K562 (cell line): ENCODE measurements at regions not wholly inside any gene's neighbourhood (a gene's known extent, or its start where the extent isn't known, plus 50 kb on each side); places are given as distances from the start of the nearest gene placed in this dataset.

Experiments
- ATAC-seq: fragments of 200-7000 bp; cut with Tn5 transposase; 3 replicates; pipeline ENCODE4 v1.9.1; 2020; ENCODE audit warnings: moderate library complexity
- BruUV-seq: library from RNA; stranded (reverse); fragments of 400-500 nt; replicated peaks from 2 replicates; lab custom pipeline; 2021; lab: Mats Ljungman, UMichigan
- CTCF ChIA-PET: fragments of 300-600 bp; formaldehyde crosslinking; extraction: SDS; loops from one replicate; lab custom pipeline; 2021; ENCODE audit warnings: low intra/inter-chr PET ratio; lab: Yijun Ruan, JAX
- POLR2A ChIA-PET: fragments of 300-600, 350-650 bp; sonication (Branson Sonifier 250); formaldehyde crosslinking; extraction: SDS; loops from one replicate; lab custom pipeline; 2021; ENCODE audit warnings: antibody characterized with exemption, inconsistent platforms; lab: Yijun Ruan, JAX
- DNase-seq, 4 experiments: peaks; one replicate each; pipeline versions ENCODE4 v3.0.0 to v3.0.0-alpha.2; 2011 to 2018; ENCODE audit warnings: low spot score in 3 of 4, mixed read lengths in 3 of 4; ENCODE audit errors: extremely low read depth in 1 of 4
- FAIRE-seq: peaks from 2 replicates; lab custom pipeline; 2011; peaks lifted over from hg19 to GRCh38; lab: Jason Lieb, UNC
- H2AFZ ChIP-seq: 2 replicates; pipeline ENCODE4 v1.6.0; 2011; ENCODE audit warnings: low read depth, low read length, control low read depth, inconsistent platforms
- H3K27ac ChIP-seq: fragments of 200-600 bp; 3 replicates; pipeline ENCODE4 v1.8.0; 2011; ENCODE audit warnings: low read depth, mild to moderate bottlenecking, control low read depth, inconsistent platforms, low read length, moderate library complexity, mixed read lengths; ENCODE audit errors: extremely low read depth
- H3K27me3 ChIP-seq, 2 experiments: fragments of 300-600 bp in 1 of 2; 2 replicates in 1 of 2; 3 replicates in 1 of 2; pipeline versions ENCODE4 v1.6.0 to v1.8.0; 2011; ENCODE audit warnings: inconsistent platforms in 2 of 2, low read length in 2 of 2, mild to moderate bottlenecking in 1 of 2, mixed read lengths in 1 of 2, moderate library complexity in 1 of 2; ENCODE audit not compliant: control insufficient read depth in 2 of 2, insufficient read depth in 2 of 2
- H3K36me3 ChIP-seq: fragments of 300-600 bp; 3 replicates; pipeline ENCODE4 v1.8.0; 2011; ENCODE audit warnings: mild to moderate bottlenecking, low read length, inconsistent platforms; ENCODE audit not compliant: control insufficient read depth, insufficient read depth
- H3K4me1 ChIP-seq, 2 experiments: fragments of 200-600 bp in 1 of 2; replicated peaks in 1 of 2; 2 replicates in 1 of 2; 3 replicates in 1 of 2; pipeline versions ENCODE4 v1.5.1 to v1.8.0; 2011; ENCODE audit warnings: inconsistent platforms in 2 of 2, low read length in 2 of 2, mild to moderate bottlenecking in 1 of 2, mixed read lengths in 1 of 2, moderate library complexity in 1 of 2; ENCODE audit not compliant: control insufficient read depth in 2 of 2, insufficient read depth in 2 of 2
- H3K4me2 ChIP-seq: 2 replicates; pipeline ENCODE4 v1.6.1; 2011; ENCODE audit warnings: low read length, control low read depth, inconsistent platforms, mixed read lengths; ENCODE audit not compliant: insufficient read depth
- H3K4me3 ChIP-seq: fragments of 200-600 bp; sonication (generic), shearing (Covaris generic); 2 replicates; pipeline ENCODE4 v1.5.1; 2016; ENCODE audit warnings: control low read depth, inconsistent platforms
- H3K79me2 ChIP-seq: fragments of 200-600 bp; 3 replicates; pipeline ENCODE4 v1.8.0; 2011; ENCODE audit warnings: low read length, inconsistent platforms; ENCODE audit not compliant: control insufficient read depth, insufficient read depth
- H3K9ac ChIP-seq, 2 experiments: 2 replicates each; pipeline versions ENCODE4 v1.6.0 to v1.6.1; 2011; ENCODE audit warnings: low read depth in 2 of 2, low read length in 2 of 2, control low read depth in 1 of 2, inconsistent platforms in 1 of 2, mild to moderate bottlenecking in 1 of 2, mixed read lengths in 1 of 2; ENCODE audit not compliant: insufficient read depth in 1 of 2
- H3K9me1 ChIP-seq: one replicate; pipeline ENCODE4 v1.6.0; 2011; ENCODE audit warnings: inconsistent platforms, mild to moderate bottlenecking, low read length, moderate library complexity; ENCODE audit not compliant: control insufficient read depth, insufficient read depth
- H3K9me3 ChIP-seq: replicated peaks from 2 replicates; pipeline ENCODE4 v1.5.1; 2011; ENCODE audit warnings: low read depth, low read length, inconsistent platforms; ENCODE audit not compliant: control insufficient read depth, insufficient read depth
- H4K20me1 ChIP-seq: replicated peaks from 2 replicates; pipeline ENCODE4 v1.6.1; 2011; ENCODE audit warnings: low read length, inconsistent platforms, mixed read lengths; ENCODE audit not compliant: control insufficient read depth, insufficient read depth
- CBX8 ChIP-seq: fragments of 200-600 bp; sonication (generic); IDR thresholded peaks from 2 replicates; pipeline ENCODE4 v1.6.1; 2012; ENCODE audit warnings: borderline replicate concordance, mixed run types, low read depth, mild to moderate bottlenecking, moderate library complexity, mixed read lengths, low read length, control low read depth, inconsistent platforms; ENCODE audit not compliant: poor library complexity, severe bottlenecking; ENCODE audit errors: extremely low read depth
- CCAR2 ChIP-seq: fragments of 200-400 bp; formaldehyde crosslinking; IDR thresholded peaks from 2 replicates; pipeline ENCODE4 v1.6.1; 2017; ENCODE audit warnings: mild to moderate bottlenecking, low read depth, low read length
- DPF2 ChIP-seq: fragments of 450-650 bp; IDR thresholded peaks from 2 replicates; pipeline ENCODE4 v1.6.1; 2016
- E4F1 ChIP-seq: fragments of 250-450 bp; sonication (Bioruptor Pico); IDR thresholded peaks from 2 replicates; pipeline ENCODE4 v1.5.0; 2021; ENCODE audit warnings: mild to moderate bottlenecking, borderline replicate concordance
- HDAC8 ChIP-seq: fragments of 450-650 bp; IDR thresholded peaks from 2 replicates; pipeline ENCODE4 v1.6.1; 2016; ENCODE audit warnings: mild to moderate bottlenecking, missing genetic modification characterization, moderate library complexity, missing compliant biosample characterization
- KAT7 ChIP-seq: sonication (generic); formaldehyde crosslinking; IDR thresholded peaks from 2 replicates; pipeline ENCODE4 v1.8.0; 2022; ENCODE audit warnings: missing genetic modification reagents, mild to moderate bottlenecking, borderline replicate concordance
- LCOR ChIP-seq: sonication (generic); formaldehyde crosslinking; IDR thresholded peaks from 2 replicates; pipeline ENCODE4 v1.8.0; 2022; ENCODE audit warnings: mild to moderate bottlenecking, missing genetic modification reagents
- ZNF408 ChIP-seq: fragments of 250-450 bp; sonication (Bioruptor Pico); IDR thresholded peaks from 2 replicates; pipeline ENCODE4 v1.4.0; 2020; ENCODE audit warnings: low read depth, mild to moderate bottlenecking, moderate library complexity
- ZNF707 ChIP-seq: fragments of 250-450 bp; sonication (Bioruptor Pico); conservative IDR thresholded peaks from 2 replicates; pipeline ENCODE4 v1.8.0; 2022; ENCODE audit warnings: inconsistent platforms, mild to moderate bottlenecking, moderate library complexity
- WGBS: fragments of 100-300 bp; shearing (Covaris generic); methylation state at CpG from one replicate; pipeline ENCODE4 v1.1.6; 2016; ENCODE audit warnings: low coverage, mixed read lengths; ENCODE audit not compliant: insufficient coverage; ENCODE audit errors: missing lambda C conversion rate; 5-methylcytosine and 5-hydroxymethylcytosine counted together
- in situ Hi-C: fragments of 300-500 bp; cut with MboI; formaldehyde crosslinking; loops from 4 replicates; pipeline ENCODE4 v1.15.0; 2018; ENCODE audit warnings: inconsistent platforms, mixed read lengths
- intact Hi-C: fragments of 100-400 bp; cut with micrococcal nuclease; formaldehyde crosslinking; loops from 2 replicates; pipeline ENCODE4 v1.14.2; 2022
- TF ChIP-seq, protein P1 (sequence below): fragments of 450-650 bp; IDR thresholded peaks from 2 replicates; pipeline ENCODE4 v1.7.0; 2016; ENCODE audit warnings: borderline replicate concordance
- TF ChIP-seq, protein P2 (sequence below): fragments of 250-450 bp; sonication (Bioruptor Pico); IDR thresholded peaks from 2 replicates; pipeline ENCODE4 v1.9.0; 2021; ENCODE audit warnings: mild to moderate bottlenecking, inconsistent platforms
- TF ChIP-seq, protein P3 (sequence below): fragments of 450-650 bp; IDR thresholded peaks from 2 replicates; pipeline ENCODE4 v1.6.1; 2016; ENCODE audit warnings: missing biosample characterization, missing genetic modification characterization

GRCh38 chr4:60930866-60931265, 269.3 kb upstream of the ADGRL3 start:
- no peaks in the 10 kb centered on the region for H3K27me3 ChIP-seq
- ATAC-seq (no peak), DNase-seq (no peak), FAIRE-seq (no peak)
- no peak overlapping the region for H3K27ac ChIP-seq
- 0% methylated on average over 3 of the region's 3 CpGs for WGBS
- H3K9me1 ChIP-seq: no peaks in the 10 kb centered on the region
- H3K4me2 ChIP-seq: no peak overlapping the region
- in situ Hi-C loops: no loop called here
- intact Hi-C loops: no loop called here
- ChIA-PET CTCF (no interaction called here), POLR2A (no interaction called here)
- H4K20me1 ChIP-seq: no peaks in the 10 kb centered on the region
- H3K36me3 ChIP-seq: no peaks in the 10 kb centered on the region
- no peak overlapping the region for H3K9ac ChIP-seq
- H2AFZ ChIP-seq: no peak overlapping the region
- H3K4me1 ChIP-seq: no peaks in the 10 kb centered on the region
- BruUV-seq: no TSS peak
- no peaks in the 10 kb centered on the region for H3K9me3 ChIP-seq
- H3K79me2 ChIP-seq: no peaks in the 10 kb centered on the region
- no peak overlapping the region for H3K4me3 ChIP-seq
- no peak for TF ChIP-seq DPF2
- TF ChIP-seq, protein P1, sequence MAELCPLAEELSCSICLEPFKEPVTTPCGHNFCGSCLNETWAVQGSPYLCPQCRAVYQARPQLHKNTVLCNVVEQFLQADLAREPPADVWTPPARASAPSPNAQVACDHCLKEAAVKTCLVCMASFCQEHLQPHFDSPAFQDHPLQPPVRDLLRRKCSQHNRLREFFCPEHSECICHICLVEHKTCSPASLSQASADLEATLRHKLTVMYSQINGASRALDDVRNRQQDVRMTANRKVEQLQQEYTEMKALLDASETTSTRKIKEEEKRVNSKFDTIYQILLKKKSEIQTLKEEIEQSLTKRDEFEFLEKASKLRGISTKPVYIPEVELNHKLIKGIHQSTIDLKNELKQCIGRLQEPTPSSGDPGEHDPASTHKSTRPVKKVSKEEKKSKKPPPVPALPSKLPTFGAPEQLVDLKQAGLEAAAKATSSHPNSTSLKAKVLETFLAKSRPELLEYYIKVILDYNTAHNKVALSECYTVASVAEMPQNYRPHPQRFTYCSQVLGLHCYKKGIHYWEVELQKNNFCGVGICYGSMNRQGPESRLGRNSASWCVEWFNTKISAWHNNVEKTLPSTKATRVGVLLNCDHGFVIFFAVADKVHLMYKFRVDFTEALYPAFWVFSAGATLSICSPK: no peak
- no peak for TF ChIP-seq KAT7 (CRISPR knock-in tag)
- TF ChIP-seq, protein P2, sequence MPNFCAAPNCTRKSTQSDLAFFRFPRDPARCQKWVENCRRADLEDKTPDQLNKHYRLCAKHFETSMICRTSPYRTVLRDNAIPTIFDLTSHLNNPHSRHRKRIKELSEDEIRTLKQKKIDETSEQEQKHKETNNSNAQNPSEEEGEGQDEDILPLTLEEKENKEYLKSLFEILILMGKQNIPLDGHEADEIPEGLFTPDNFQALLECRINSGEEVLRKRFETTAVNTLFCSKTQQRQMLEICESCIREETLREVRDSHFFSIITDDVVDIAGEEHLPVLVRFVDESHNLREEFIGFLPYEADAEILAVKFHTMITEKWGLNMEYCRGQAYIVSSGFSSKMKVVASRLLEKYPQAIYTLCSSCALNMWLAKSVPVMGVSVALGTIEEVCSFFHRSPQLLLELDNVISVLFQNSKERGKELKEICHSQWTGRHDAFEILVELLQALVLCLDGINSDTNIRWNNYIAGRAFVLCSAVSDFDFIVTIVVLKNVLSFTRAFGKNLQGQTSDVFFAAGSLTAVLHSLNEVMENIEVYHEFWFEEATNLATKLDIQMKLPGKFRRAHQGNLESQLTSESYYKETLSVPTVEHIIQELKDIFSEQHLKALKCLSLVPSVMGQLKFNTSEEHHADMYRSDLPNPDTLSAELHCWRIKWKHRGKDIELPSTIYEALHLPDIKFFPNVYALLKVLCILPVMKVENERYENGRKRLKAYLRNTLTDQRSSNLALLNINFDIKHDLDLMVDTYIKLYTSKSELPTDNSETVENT (CRISPR knock-in tag): no peak
- TF ChIP-seq CBX8: no peak
- TF ChIP-seq HDAC8 (tag): no peak
- TF ChIP-seq, protein P3, sequence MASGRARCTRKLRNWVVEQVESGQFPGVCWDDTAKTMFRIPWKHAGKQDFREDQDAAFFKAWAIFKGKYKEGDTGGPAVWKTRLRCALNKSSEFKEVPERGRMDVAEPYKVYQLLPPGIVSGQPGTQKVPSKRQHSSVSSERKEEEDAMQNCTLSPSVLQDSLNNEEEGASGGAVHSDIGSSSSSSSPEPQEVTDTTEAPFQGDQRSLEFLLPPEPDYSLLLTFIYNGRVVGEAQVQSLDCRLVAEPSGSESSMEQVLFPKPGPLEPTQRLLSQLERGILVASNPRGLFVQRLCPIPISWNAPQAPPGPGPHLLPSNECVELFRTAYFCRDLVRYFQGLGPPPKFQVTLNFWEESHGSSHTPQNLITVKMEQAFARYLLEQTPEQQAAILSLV (tag): no peak
- no peak for TF ChIP-seq ZNF707 (CRISPR knock-in tag)
- no peak for TF ChIP-seq E4F1 (CRISPR knock-in tag)
- TF ChIP-seq ZNF408 (CRISPR knock-in tag): no peak
- no peak for TF ChIP-seq LCOR (CRISPR knock-in tag)
- no peak for TF ChIP-seq CCAR2
